T-helper 2 cell treated with Interferon-gamma antibody and Interleukin-4, amounts not matched to agents 100 ng/mL and 5 ng/mL, for 36 hours (primary cell): ENCODE measurements at regions not wholly inside any gene's neighbourhood (a gene's known extent, or its start where the extent isn't known, plus 50 kb on each side); places are given as distances from the start of the nearest gene placed in this dataset.
"Not testable (repeated sequence)": the region's sequence is repeated elsewhere in the genome, so short reads cannot be mapped to it uniquely, and the experiment has no call there.

Experiments used
- intact Hi-C: fragments of 100-400 bp; cut with micrococcal nuclease; formaldehyde crosslinking; loops from one replicate; pipeline ENCODE4 v1.15.1; 2023

GRCh38 chr2:107107351-107107750 is 221.4 kb upstream of the ST6GAL2 start:
- intact Hi-C loops = no loop called here

GRCh38 chr2:107108556-107108955 is 222.6 kb upstream of the ST6GAL2 start:
- intact Hi-C loops = no loop called here

GRCh38 chr2:107111623-107112022 is 225.7 kb upstream of the ST6GAL2 start:
- intact Hi-C loops = no loop called here

GRCh38 chr2:107112561-107112960 is 226.6 kb upstream of the ST6GAL2 start:
- intact Hi-C loops = no loop called here

- intact Hi-C loops = no loop called here
These were observed 242.4 kb upstream of the ST6GAL2 start for GRCh38 chr2:107128381-107128780.

GRCh38 chr2:107132070-107132469 is 246.1 kb upstream of the ST6GAL2 start:
- intact Hi-C loops = no loop called here

GRCh38 chr2:107132746-107133145 is 246.8 kb upstream of the ST6GAL2 start:
- intact Hi-C loops = no loop called here

- intact Hi-C loops = no loop called here
These were observed 247.4 kb upstream of the ST6GAL2 start for GRCh38 chr2:107133412-107133811.

- intact Hi-C loops = no loop called here
These were observed 250.8 kb upstream of the ST6GAL2 start for GRCh38 chr2:107136733-107137132.

GRCh38 chr2:107137706-107138105 is 251.7 kb upstream of the ST6GAL2 start:
- intact Hi-C loops = no loop called here

GRCh38 chr2:107146181-107146580 is 260.2 kb upstream of the ST6GAL2 start:
- intact Hi-C loops = no loop called here

- intact Hi-C loops = not testable (repeated sequence)
These were observed 260.7 kb upstream of the ST6GAL2 start for GRCh38 chr2:107146645-107147044.

- intact Hi-C loops = no loop called here
These were observed 262.1 kb upstream of the ST6GAL2 start for GRCh38 chr2:107148055-107148454.

GRCh38 chr2:107148496-107148895 is 262.5 kb upstream of the ST6GAL2 start:
- intact Hi-C loops = no loop called here

- intact Hi-C loops = no loop called here
These were observed 274.8 kb upstream of the ST6GAL2 start for GRCh38 chr2:107160640-107161239.

GRCh38 chr2:107168141-107168540 is 282.2 kb upstream of the ST6GAL2 start:
- intact Hi-C loops = no loop called here

GRCh38 chr2:107174171-107174570 is 288.2 kb upstream of the ST6GAL2 start:
- intact Hi-C loops = no loop called here

- intact Hi-C loops = no loop called here
These were observed 297.0 kb upstream of the ST6GAL2 start for GRCh38 chr2:107182981-107183380.

GRCh38 chr2:107187870-107188269 is 301.9 kb upstream of the ST6GAL2 start:
- intact Hi-C loops = no loop called here

- intact Hi-C loops = no loop called here
These were observed 309.7 kb upstream of the ST6GAL2 start for GRCh38 chr2:107195631-107196030.

- intact Hi-C loops = no loop called here
These were observed 311.8 kb upstream of the ST6GAL2 start for GRCh38 chr2:107197594-107198294.

GRCh38 chr2:107202962-107203591 is 317.1 kb upstream of the ST6GAL2 start:
- intact Hi-C loops = no loop called here
